ENCODE measurements at regions not wholly inside any gene's neighbourhood (a gene's known extent, or its start where the extent isn't known, plus 50 kb on each side); places are given as distances from the start of the nearest gene placed in this dataset.
"Not testable (repeated sequence)": the region's sequence is repeated elsewhere in the genome, so short reads cannot be mapped to it uniquely, and the experiment has no call there.

GRCh38 chr11:31958076-31958735 lies 132.7 kb upstream of the RCN1 start:
- peak; percentile 20 for DNase-seq

- no peak for DNase-seq
Observed at GRCh38 chr11:31957674-31958073, 133.2 kb upstream of the RCN1 start.

- no peak for DNase-seq
Observed at GRCh38 chr11:31956310-31956709, 134.6 kb upstream of the RCN1 start.

GRCh38 chr11:31955838-31956237 lies 135.0 kb upstream of the RCN1 start:
- DNase-seq: no peak

- no peak for DNase-seq
Observed at GRCh38 chr11:31953803-31954327, 137.0 kb upstream of the RCN1 start.

- DNase-seq: not testable (repeated sequence)
Observed at GRCh38 chr11:31949733-31950200, 138.6 kb upstream of the PAX6 start.

- DNase-seq: no peak
Observed at GRCh38 chr11:31947051-31947450, 135.9 kb upstream of the PAX6 start.

GRCh38 chr11:31943056-31943780 lies 132.1 kb upstream of the PAX6 start:
- DNase-seq: no peak

GRCh38 chr11:31940371-31941037 lies 129.4 kb upstream of the PAX6 start:
- no peak for DNase-seq

GRCh38 chr11:31939004-31939403 lies 127.9 kb upstream of the PAX6 start:
- no peak for DNase-seq

GRCh38 chr11:31936312-31936711 lies 125.2 kb upstream of the PAX6 start:
- no peak for DNase-seq

- no peak for DNase-seq
Observed at GRCh38 chr11:31932879-31933278, 121.8 kb upstream of the PAX6 start.

- DNase-seq: no peak
Observed at GRCh38 chr11:31927982-31928381, 116.9 kb upstream of the PAX6 start.

GRCh38 chr11:31926816-31927528 lies 115.8 kb upstream of the PAX6 start:
- no peak for DNase-seq

- DNase-seq: no peak
Observed at GRCh38 chr11:31926106-31926505, 115.0 kb upstream of the PAX6 start.

GRCh38 chr11:31922450-31922849 lies 111.3 kb upstream of the PAX6 start:
- no peak for DNase-seq

GRCh38 chr11:31921081-31921480 lies 110.0 kb upstream of the PAX6 start:
- no peak for DNase-seq

- no peak for DNase-seq
Observed at GRCh38 chr11:31919175-31919574, 108.1 kb upstream of the PAX6 start.

- DNase-seq: no peak
Observed at GRCh38 chr11:31915867-31916266, 104.7 kb upstream of the PAX6 start.

- DNase-seq: no peak
Observed at GRCh38 chr11:31913985-31914384, 102.9 kb upstream of the PAX6 start.

- no peak for DNase-seq
Observed at GRCh38 chr11:31912808-31913207, 101.7 kb upstream of the PAX6 start.

- no peak for DNase-seq
Observed at GRCh38 chr11:31910950-31911576, 99.9 kb upstream of the PAX6 start.
